GM12878 (cell line): ENCODE measurements at regions not wholly inside any gene's neighbourhood (a gene's known extent, or its start where the extent isn't known, plus 50 kb on each side); places are given as distances from the start of the nearest gene placed in this dataset.

Source experiments
- ATAC-seq: fragments of 200-7000 bp; cut with Tn5 transposase; 3 replicates; pipeline ENCODE4 v1.9.1; 2020; ENCODE audit warnings: mild to moderate bottlenecking, moderate library complexity
- BruUV-seq: library from RNA; stranded (reverse); fragments of 400-500 nt; replicated peaks from 2 replicates; lab custom pipeline; 2021; lab: Mats Ljungman, UMichigan
- CTCF ChIA-PET: fragments of 300-600 bp; sonication (Branson Sonifier 250); formaldehyde crosslinking; extraction: SDS; loops from one replicate; lab custom pipeline; 2021; ENCODE audit warnings: inconsistent platforms; lab: Yijun Ruan, JAX
- POLR2A ChIA-PET: fragments of 350-600 bp; formaldehyde crosslinking; extraction: SDS; loops from one replicate; lab custom pipeline; 2021; ENCODE audit warnings: inconsistent platforms; lab: Charles Lee
- RAD21 ChIA-PET: fragments of 300-600 bp; sonication (Branson Sonifier 250); formaldehyde crosslinking; loops from one replicate; lab custom pipeline; 2023; ENCODE audit warnings: antibody characterized with exemption; ENCODE audit not compliant: unreplicated experiment; lab: Charles Lee
- SMC1A ChIA-PET: fragments of 300-600 bp; sonication (Branson Sonifier 250); formaldehyde crosslinking; loops from one replicate; lab custom pipeline; 2023; ENCODE audit not compliant: unreplicated experiment, uncharacterized antibody; lab: Charles Lee
- DNase-seq: peaks from one replicate; pipeline ENCODE4 v3.0.0-alpha.2; 2011; ENCODE audit warnings: low read depth, low spot score
- FAIRE-seq: peaks from 3 replicates; lab custom pipeline; 2011; peaks lifted over from hg19 to GRCh38; lab: Jason Lieb, UNC
- H2AFZ ChIP-seq: 2 replicates; pipeline ENCODE4 v1.6.0; 2011; ENCODE audit warnings: low read depth, low read length, control low read depth; ENCODE audit not compliant: control insufficient read depth
- H3K27ac ChIP-seq: 2 replicates; pipeline ENCODE4 v1.5.1; 2011; ENCODE audit warnings: control low read depth; ENCODE audit not compliant: control insufficient read depth, insufficient read depth
- H3K27me3 ChIP-seq, 2 experiments: replicated peaks in 1 of 2; 2 replicates each; pipeline versions ENCODE4 v1.6.0 to v1.6.1; 2011; ENCODE audit warnings: low read length in 1 of 2; ENCODE audit not compliant: control insufficient read depth in 2 of 2, insufficient read depth in 2 of 2
- H3K36me3 ChIP-seq, 2 experiments: 2 replicates each; pipeline ENCODE4 v1.5.1; 2011; ENCODE audit warnings: low read length in 1 of 2; ENCODE audit not compliant: control insufficient read depth in 2 of 2, insufficient read depth in 2 of 2
- H3K4me1 ChIP-seq: 2 replicates; pipeline ENCODE4 v1.6.1; 2011; ENCODE audit warnings: mild to moderate bottlenecking, low read length, moderate library complexity, mixed read lengths; ENCODE audit not compliant: control insufficient read depth, insufficient read depth
- H3K4me2 ChIP-seq: 2 replicates; pipeline ENCODE4 v1.6.0; 2011; ENCODE audit warnings: control low read depth; ENCODE audit not compliant: control insufficient read depth, insufficient read depth
- H3K4me3 ChIP-seq: fragments of 200-600 bp; sonication (generic); 2 replicates; pipeline ENCODE4 v1.5.1; 2016
- H3K79me2 ChIP-seq: 2 replicates; pipeline ENCODE4 v1.6.0; 2011; ENCODE audit warnings: low read length; ENCODE audit not compliant: control insufficient read depth, insufficient read depth
- H3K9ac ChIP-seq: 2 replicates; pipeline ENCODE4 v1.8.0; 2011; ENCODE audit warnings: low read length, control low read depth, mixed read lengths; ENCODE audit not compliant: control insufficient read depth, insufficient read depth
- H3K9me3 ChIP-seq: replicated peaks from 3 replicates; pipeline ENCODE4 v1.5.1; 2011; ENCODE audit warnings: mild to moderate bottlenecking, low read length; ENCODE audit not compliant: control insufficient read depth, insufficient read depth
- H4K20me1 ChIP-seq: 2 replicates; pipeline ENCODE4 v1.6.0; 2011; ENCODE audit not compliant: control insufficient read depth, insufficient read depth
- BACH1 ChIP-seq: fragments of 450-650 bp; IDR thresholded peaks from 2 replicates; pipeline ENCODE4 v1.6.1; 2017; ENCODE audit warnings: mild to moderate bottlenecking, borderline replicate concordance
- CBX5 ChIP-seq: sonication (generic); IDR thresholded peaks from 2 replicates; pipeline ENCODE4 v1.6.1; 2016; ENCODE audit warnings: low read depth, moderate library complexity, mild to moderate bottlenecking, inconsistent platforms
- CHD4 ChIP-seq: fragments of 200-600 bp; sonication (generic); IDR thresholded peaks from 2 replicates; pipeline ENCODE4 v1.6.1; 2016; ENCODE audit warnings: mild to moderate bottlenecking
- HCFC1 ChIP-seq: fragments of 150-350 bp; IDR thresholded peaks from 2 replicates; pipeline ENCODE4 v1.6.1; 2014; ENCODE audit warnings: low read length
- HDAC6 ChIP-seq: fragments of 200-600 bp; sonication (generic); IDR thresholded peaks from one replicate; pipeline ENCODE4 v1.8.0; 2017; ENCODE audit warnings: antibody characterized with exemption; ENCODE audit not compliant: unreplicated experiment
- MTA2 ChIP-seq: fragments of 450-650 bp; IDR thresholded peaks from 2 replicates; pipeline ENCODE4 v1.6.1; 2016; ENCODE audit warnings: low read depth, mild to moderate bottlenecking, moderate library complexity
- NBN ChIP-seq: fragments of 450-650 bp; IDR thresholded peaks from 2 replicates; pipeline ENCODE4 v1.6.1; 2016
- NR2C1 ChIP-seq: fragments of 450-650 bp; IDR thresholded peaks from 2 replicates; pipeline ENCODE4 v1.6.1; 2017; ENCODE audit warnings: antibody characterized with exemption, mild to moderate bottlenecking, moderate library complexity
- PAX8 ChIP-seq: fragments of 450-650 bp; IDR thresholded peaks from 2 replicates; pipeline ENCODE4 v1.6.1; 2017; ENCODE audit warnings: mild to moderate bottlenecking, moderate library complexity
- RELA ChIP-seq: fragments of 450-650 bp; IDR thresholded peaks from 2 replicates; pipeline ENCODE4 v1.8.0; 2014; ENCODE audit warnings: borderline replicate concordance; ENCODE audit not compliant: partially characterized antibody
- SPI1 ChIP-seq: IDR thresholded peaks from 2 replicates; pipeline ENCODE4 v1.6.1; 2011; ENCODE audit warnings: low read depth, mild to moderate bottlenecking, low read length, moderate library complexity, borderline replicate concordance; ENCODE audit not compliant: insufficient read depth
- ZBED1 ChIP-seq: IDR thresholded peaks from 2 replicates; pipeline ENCODE4 v1.6.1; 2016; ENCODE audit warnings: borderline replicate concordance
- ZNF217 ChIP-seq: fragments of 450-650 bp; IDR thresholded peaks from 2 replicates; pipeline ENCODE4 v1.6.1; 2017; ENCODE audit warnings: antibody characterized with exemption, mild to moderate bottlenecking
- WGBS: methylation state at CpG from one replicate; pipeline ENCODE4 v1.1.6; 2016; ENCODE audit warnings: low lambda C conversion rate; ENCODE audit not compliant: insufficient replicate concordance, insufficient coverage; ENCODE audit errors: missing lambda C conversion rate; 5-methylcytosine and 5-hydroxymethylcytosine counted together
- in situ Hi-C: fragments of 300-500 bp; cut with MboI; formaldehyde crosslinking; loops from 9 replicates; pipeline ENCODE4 v1.14.3; 2018; ENCODE audit warnings: mixed read lengths
- intact Hi-C: fragments of 100-400 bp; cut with micrococcal nuclease; formaldehyde crosslinking; loops from one replicate; pipeline ENCODE4 v1.14.2; 2022; ENCODE audit not compliant: unreplicated experiment
- TF ChIP-seq, protein P1 (sequence below): fragments of 150-350 bp; IDR thresholded peaks from 2 replicates; pipeline ENCODE4 v1.6.1; 2016; ENCODE audit warnings: low read depth, low read length
- TF ChIP-seq, protein P2 (sequence below): fragments of 450-650 bp; IDR thresholded peaks from 2 replicates; pipeline ENCODE4 v1.6.1; 2017; ENCODE audit warnings: borderline replicate concordance

DNA sequence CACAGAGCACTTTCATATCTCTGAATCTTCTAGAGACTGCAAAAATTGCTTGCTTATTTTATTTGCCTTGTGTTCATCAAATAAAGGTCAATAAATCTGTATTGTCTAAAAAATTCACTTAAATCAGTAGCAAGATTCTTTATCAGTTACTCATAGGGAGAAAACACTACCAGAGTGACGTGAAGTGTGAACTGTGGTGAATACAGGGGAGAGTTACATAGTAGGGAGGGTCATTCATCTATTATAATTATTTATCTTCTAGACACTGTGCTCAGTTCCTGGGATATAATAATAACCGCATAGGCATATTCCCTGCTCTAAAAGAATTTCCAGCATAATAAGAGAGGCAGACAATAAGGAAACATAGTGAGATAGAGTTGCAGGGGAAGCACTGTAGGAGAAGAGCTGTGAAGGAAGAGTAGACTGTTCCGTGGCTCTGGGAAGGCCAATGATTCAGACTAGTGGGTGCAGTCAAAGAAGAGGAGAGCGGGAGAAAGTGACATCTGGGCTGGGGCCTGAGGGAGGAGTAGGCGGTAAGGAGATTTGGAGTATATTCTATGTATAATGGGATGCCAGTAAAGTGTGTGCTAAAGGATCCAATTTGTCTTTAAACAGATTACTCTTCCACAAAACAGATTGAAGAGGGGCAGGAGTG lies 84.0 kb upstream of the TDRD3 start:
- no TSS peak for BruUV-seq
- no peaks in the 10 kb centered on the region for H3K4me1 ChIP-seq
- H3K9ac ChIP-seq: no peak overlapping the region
- FAIRE-seq (no peak), ATAC-seq (no peak), DNase-seq (no peak)
- no peaks in the 10 kb centered on the region for H3K36me3 ChIP-seq
- in situ Hi-C loops (no loop called here), intact Hi-C loops (no loop called here)
- ChIA-PET SMC1A (interaction anchor here (0.9 to 1.2 kb wide), 2 partner anchors 118 to 840 kb away, joined by 3 read pairs; no protein-coding TSS in a partner anchor), CTCF (interaction anchor here (1.3 to 1.4 kb wide), 2 partner anchors 20 to 23 kb away, joined by 3 to 4 read pairs; no protein-coding TSS in a partner anchor), POLR2A (no interaction called here), RAD21 (no interaction called here)
- no peaks in the 10 kb centered on the region for H3K9me3 ChIP-seq
- H3K79me2 ChIP-seq: no peaks in the 10 kb centered on the region
- H4K20me1 ChIP-seq: no peaks in the 10 kb centered on the region
- WGBS: 33% methylated on average over 5 of the region's 5 CpGs
- H2AFZ ChIP-seq: no peak overlapping the region
- H3K27ac ChIP-seq: no peak overlapping the region
- TF ChIP-seq NBN: no peak
- TF ChIP-seq HDAC6: no peak
- no peak for TF ChIP-seq PAX8
- no peak overlapping the region for H3K4me2 ChIP-seq
- H3K4me3 ChIP-seq: no peak overlapping the region
- no peaks in the 10 kb centered on the region for H3K27me3 ChIP-seq

DNA sequence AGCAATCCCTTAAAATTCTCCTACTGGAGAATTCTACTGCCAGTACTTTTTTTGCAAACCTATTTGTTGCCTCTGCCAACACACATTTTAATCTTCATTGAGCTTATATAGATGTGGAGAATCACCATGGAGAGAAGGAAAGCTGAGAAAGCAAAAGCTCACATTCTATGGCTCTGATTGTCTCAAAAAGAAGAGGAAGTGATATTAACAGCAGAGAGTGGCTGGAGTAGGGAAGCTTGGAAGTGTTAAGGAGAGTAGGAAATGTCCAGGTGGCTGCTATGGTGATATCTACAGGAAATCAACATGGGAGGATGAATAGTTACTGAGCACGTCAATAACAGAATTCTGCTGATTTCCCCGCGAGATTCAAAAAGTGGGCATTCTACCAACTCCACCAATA lies 78.8 kb upstream of the TDRD3 start:
- Histone ChIP-seq H3K9ac (no peak overlapping the region), H4K20me1 (no peaks in the 10 kb centered on the region), H3K27ac (no peak overlapping the region), H3K27me3 (no peaks in the 10 kb centered on the region), H3K4me2 (no peak overlapping the region), H3K9me3 (no peaks in the 10 kb centered on the region), H3K4me1 (no peaks in the 10 kb centered on the region), H3K79me2 (no peaks in the 10 kb centered on the region), H2AFZ (no peak overlapping the region), H3K4me3 (no peak overlapping the region), H3K36me3 (no peaks in the 10 kb centered on the region)
- no TSS peak for BruUV-seq
- intact Hi-C loops (no loop called here), in situ Hi-C loops (no loop called here)
- ChIA-PET POLR2A (no interaction called here), SMC1A (interaction anchor here (0.6 to 0.8 kb wide), 2 partner anchors 9 to 10 kb away, joined by 3 to 4 read pairs; no protein-coding TSS in a partner anchor), CTCF (interaction anchor here (0.6 kb wide), 1 partner anchor 1613 kb away, joined by 3 read pairs; no protein-coding TSS in a partner anchor), RAD21 (no interaction called here)
- FAIRE-seq: no peak
- DNase-seq: no peak
- WGBS: 63% methylated on average over 3 of the region's 3 CpGs
- no peak for ATAC-seq
- TF ChIP-seq HCFC1: no peak
- no peak for TF ChIP-seq CHD4
- no peak for TF ChIP-seq BACH1
- TF ChIP-seq ZBED1: no peak
- no peak for TF ChIP-seq ZNF217
- no peak for TF ChIP-seq NR2C1
- TF ChIP-seq MTA2: no peak
- TF ChIP-seq, protein P1, sequence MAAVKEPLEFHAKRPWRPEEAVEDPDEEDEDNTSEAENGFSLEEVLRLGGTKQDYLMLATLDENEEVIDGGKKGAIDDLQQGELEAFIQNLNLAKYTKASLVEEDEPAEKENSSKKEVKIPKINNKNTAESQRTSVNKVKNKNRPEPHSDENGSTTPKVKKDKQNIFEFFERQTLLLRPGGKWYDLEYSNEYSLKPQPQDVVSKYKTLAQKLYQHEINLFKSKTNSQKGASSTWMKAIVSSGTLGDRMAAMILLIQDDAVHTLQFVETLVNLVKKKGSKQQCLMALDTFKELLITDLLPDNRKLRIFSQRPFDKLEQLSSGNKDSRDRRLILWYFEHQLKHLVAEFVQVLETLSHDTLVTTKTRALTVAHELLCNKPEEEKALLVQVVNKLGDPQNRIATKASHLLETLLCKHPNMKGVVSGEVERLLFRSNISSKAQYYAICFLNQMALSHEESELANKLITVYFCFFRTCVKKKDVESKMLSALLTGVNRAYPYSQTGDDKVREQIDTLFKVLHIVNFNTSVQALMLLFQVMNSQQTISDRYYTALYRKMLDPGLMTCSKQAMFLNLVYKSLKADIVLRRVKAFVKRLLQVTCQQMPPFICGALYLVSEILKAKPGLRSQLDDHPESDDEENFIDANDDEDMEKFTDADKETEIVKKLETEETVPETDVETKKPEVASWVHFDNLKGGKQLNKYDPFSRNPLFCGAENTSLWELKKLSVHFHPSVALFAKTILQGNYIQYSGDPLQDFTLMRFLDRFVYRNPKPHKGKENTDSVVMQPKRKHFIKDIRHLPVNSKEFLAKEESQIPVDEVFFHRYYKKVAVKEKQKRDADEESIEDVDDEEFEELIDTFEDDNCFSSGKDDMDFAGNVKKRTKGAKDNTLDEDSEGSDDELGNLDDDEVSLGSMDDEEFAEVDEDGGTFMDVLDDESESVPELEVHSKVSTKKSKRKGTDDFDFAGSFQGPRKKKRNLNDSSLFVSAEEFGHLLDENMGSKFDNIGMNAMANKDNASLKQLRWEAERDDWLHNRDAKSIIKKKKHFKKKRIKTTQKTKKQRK: no peak
- no peak for TF ChIP-seq RELA
- no peak for TF ChIP-seq CBX5
- TF ChIP-seq SPI1: no peak
- TF ChIP-seq, protein P2, sequence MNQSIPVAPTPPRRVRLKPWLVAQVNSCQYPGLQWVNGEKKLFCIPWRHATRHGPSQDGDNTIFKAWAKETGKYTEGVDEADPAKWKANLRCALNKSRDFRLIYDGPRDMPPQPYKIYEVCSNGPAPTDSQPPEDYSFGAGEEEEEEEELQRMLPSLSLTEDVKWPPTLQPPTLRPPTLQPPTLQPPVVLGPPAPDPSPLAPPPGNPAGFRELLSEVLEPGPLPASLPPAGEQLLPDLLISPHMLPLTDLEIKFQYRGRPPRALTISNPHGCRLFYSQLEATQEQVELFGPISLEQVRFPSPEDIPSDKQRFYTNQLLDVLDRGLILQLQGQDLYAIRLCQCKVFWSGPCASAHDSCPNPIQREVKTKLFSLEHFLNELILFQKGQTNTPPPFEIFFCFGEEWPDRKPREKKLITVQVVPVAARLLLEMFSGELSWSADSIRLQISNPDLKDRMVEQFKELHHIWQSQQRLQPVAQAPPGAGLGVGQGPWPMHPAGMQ: no peak
